ENCODE measurements at regions not wholly inside any gene's neighbourhood (a gene's known extent, or its start where the extent isn't known, plus 50 kb on each side); places are given as distances from the start of the nearest gene placed in this dataset.

DNA sequence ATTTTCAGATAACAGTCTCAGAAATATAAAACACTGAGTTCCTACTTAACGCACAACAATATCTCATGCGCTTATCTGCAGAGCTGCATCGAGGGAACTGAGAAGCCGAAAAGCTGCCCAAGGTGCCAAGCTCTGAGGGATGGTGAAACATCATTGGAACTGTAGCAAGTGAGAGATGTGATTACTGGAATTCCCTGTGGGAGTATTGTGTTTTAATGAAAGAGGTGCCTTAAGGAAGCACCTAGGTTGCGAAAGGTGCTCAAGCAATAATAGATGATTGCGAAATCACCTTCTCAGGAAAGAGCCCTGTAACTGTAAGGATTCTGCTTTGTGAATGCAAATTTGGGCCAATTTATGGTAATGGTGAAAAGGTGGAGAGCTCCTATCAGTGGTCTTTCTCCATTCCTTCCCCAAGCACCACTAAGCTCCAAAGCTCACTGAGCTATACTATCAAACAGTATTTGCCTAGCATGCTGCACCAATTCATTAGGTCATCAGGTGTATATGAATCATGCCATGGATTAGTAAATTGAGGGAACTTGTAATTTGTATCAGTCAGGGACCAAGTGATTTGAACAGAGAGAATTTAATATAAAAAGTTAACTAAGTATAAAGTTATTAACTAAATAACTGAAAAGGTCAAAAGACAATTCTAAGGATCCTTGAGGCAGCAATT lies 59.0 kb upstream of the ATP8A1 start:
- peak overlapping the region; percentile 73 for H3K27ac ChIP-seq
- no peaks in the 10 kb centered on the region for H3K36me3 ChIP-seq
- no peaks in the 10 kb centered on the region for H3K27me3 ChIP-seq
- TF ChIP-seq, protein P1, sequence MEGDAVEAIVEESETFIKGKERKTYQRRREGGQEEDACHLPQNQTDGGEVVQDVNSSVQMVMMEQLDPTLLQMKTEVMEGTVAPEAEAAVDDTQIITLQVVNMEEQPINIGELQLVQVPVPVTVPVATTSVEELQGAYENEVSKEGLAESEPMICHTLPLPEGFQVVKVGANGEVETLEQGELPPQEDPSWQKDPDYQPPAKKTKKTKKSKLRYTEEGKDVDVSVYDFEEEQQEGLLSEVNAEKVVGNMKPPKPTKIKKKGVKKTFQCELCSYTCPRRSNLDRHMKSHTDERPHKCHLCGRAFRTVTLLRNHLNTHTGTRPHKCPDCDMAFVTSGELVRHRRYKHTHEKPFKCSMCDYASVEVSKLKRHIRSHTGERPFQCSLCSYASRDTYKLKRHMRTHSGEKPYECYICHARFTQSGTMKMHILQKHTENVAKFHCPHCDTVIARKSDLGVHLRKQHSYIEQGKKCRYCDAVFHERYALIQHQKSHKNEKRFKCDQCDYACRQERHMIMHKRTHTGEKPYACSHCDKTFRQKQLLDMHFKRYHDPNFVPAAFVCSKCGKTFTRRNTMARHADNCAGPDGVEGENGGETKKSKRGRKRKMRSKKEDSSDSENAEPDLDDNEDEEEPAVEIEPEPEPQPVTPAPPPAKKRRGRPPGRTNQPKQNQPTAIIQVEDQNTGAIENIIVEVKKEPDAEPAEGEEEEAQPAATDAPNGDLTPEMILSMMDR (IDR thresholded peaks at IDR 0.05) = no peak
- H3K9me3 ChIP-seq = no peaks in the 10 kb centered on the region
- H3K4me3 ChIP-seq (ENCODE audit: low read depth in 1 of 2, low read length in 1 of 2) = no peak overlapping the region
- H3K4me1 ChIP-seq (ENCODE audit: control insufficient read depth in 1 of 2, insufficient read depth in 1 of 2, low read depth in 1 of 2, low read length in 1 of 2) = peaks cover 46 to 57% of the 10 kb centered on the region in 2 experiments

DNA sequence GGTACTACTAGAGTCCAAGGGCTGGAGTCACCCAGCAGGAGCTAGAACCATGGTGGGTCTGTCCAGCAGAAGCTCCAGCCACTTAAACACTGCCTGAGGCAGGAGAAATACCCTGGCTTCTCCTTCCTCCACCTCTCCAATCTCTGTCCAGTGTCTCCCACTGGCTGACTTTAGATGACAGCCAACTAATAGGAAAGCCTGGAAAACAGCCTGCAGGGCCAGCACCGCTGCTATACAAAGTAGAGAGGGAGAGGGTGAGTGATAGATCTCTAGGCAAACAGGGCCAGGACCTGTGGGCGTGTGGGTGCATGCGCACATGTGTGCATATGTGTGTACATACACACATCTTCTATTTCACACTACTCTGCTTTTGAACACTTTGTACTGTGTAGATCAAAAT lies 56.5 kb upstream of the ATP8A1 start:
- Histone ChIP-seq H3K9me3 (no peaks in the 10 kb centered on the region), H3K4me3 (ENCODE audit: low read depth in 1 of 2, low read length in 1 of 2) (no peak overlapping the region), H3K36me3 (no peaks in the 10 kb centered on the region), H3K4me1 (ENCODE audit: control insufficient read depth in 1 of 2, insufficient read depth in 1 of 2, low read depth in 1 of 2, low read length in 1 of 2) (peaks cover 32 to 36% of the 10 kb centered on the region in 2 experiments), H3K27me3 (no peaks in the 10 kb centered on the region), H3K27ac (no peak overlapping the region)
- TF ChIP-seq, protein P1 (IDR thresholded peaks at IDR 0.05) = no peak

DNA sequence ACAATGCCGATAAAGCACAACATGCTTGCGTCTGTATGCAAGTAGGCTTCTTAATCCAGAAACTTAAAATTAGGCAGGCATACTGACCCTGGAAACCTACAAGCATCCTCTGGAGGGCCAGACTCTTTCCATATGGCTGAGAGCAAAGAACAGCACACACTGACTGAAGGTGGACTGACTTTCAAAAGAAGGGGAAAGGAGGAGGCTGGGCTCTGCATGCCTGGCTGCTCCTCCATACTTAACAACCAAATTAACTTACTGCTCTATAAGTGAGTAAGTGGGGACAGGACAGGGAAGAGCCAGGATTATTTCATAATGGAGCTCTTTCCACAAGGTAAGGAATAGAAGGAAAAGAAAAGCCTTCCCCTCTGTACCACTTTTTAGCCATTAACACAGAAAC lies 55.9 kb upstream of the ATP8A1 start:
- H3K4me1 ChIP-seq (ENCODE audit: control insufficient read depth in 1 of 2, insufficient read depth in 1 of 2, low read depth in 1 of 2, low read length in 1 of 2) = peaks cover 31 to 32% of the 10 kb centered on the region in 2 experiments
- TF ChIP-seq, protein P1 (IDR thresholded peaks at IDR 0.05) = no peak
- no peak overlapping the region for H3K4me3 ChIP-seq (ENCODE audit: low read depth in 1 of 2, low read length in 1 of 2)
- H3K36me3 ChIP-seq = no peaks in the 10 kb centered on the region
- H3K27ac ChIP-seq = no peak overlapping the region
- H3K27me3 ChIP-seq = no peaks in the 10 kb centered on the region
- H3K9me3 ChIP-seq = no peaks in the 10 kb centered on the region

DNA sequence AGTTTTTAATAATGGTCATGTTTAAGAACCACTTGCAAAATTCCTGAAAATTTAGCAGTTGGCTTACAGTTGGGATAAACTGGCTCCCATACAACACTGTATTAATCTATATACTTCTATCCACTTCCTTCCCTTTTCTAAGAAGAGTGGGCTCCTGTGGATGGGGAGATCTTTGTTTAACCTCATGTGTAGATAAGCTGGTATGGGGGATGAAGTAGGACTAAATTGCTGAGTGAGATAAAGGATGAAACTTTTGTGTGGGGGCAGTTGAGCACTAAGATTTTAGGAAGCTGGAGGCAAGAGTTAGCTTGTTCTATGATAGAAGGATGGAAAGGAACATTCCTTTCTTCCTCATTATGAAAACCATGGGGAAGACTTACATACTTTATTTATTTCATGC lies 54.6 kb upstream of the ATP8A1 start:
- no peaks in the 10 kb centered on the region for H3K36me3 ChIP-seq
- H3K27me3 ChIP-seq = no peaks in the 10 kb centered on the region
- TF ChIP-seq, protein P1 (IDR thresholded peaks at IDR 0.05) = no peak
- peaks cover 17 to 20% of the 10 kb centered on the region in 2 experiments for H3K4me1 ChIP-seq (ENCODE audit: control insufficient read depth in 1 of 2, insufficient read depth in 1 of 2, low read depth in 1 of 2, low read length in 1 of 2)
- no peak overlapping the region for H3K4me3 ChIP-seq (ENCODE audit: low read depth in 1 of 2, low read length in 1 of 2)
- H3K27ac ChIP-seq = no peak overlapping the region
- H3K9me3 ChIP-seq = no peaks in the 10 kb centered on the region

DNA sequence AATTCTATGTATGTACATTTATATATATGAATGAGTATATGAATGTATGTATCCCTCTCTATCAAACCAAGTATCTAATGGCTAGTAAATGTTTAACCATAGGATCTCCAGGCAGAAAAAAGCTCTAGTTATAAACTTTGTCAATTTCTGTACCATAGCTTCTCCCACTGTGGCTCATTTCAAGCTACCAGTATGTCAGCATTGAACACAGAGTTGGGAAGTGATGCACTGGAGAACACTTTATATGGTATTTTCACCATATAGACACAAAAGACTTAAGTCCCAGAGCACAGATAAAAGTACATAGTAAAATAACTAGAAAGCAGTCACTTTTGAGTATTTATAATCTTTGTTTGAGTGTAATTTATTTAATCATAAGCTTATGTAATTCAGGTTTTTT lies 53.9 kb upstream of the ATP8A1 start:
- Histone ChIP-seq H3K27me3 (no peaks in the 10 kb centered on the region), H3K36me3 (no peaks in the 10 kb centered on the region), H3K27ac (no peak overlapping the region), H3K4me3 (ENCODE audit: low read depth in 1 of 2, low read length in 1 of 2) (no peak overlapping the region), H3K9me3 (no peaks in the 10 kb centered on the region), H3K4me1 (ENCODE audit: control insufficient read depth in 1 of 2, insufficient read depth in 1 of 2, low read depth in 1 of 2, low read length in 1 of 2) (peaks cover 10 to 13% of the 10 kb centered on the region in 2 experiments)
- TF ChIP-seq, protein P1 (IDR thresholded peaks at IDR 0.05) = no peak
